GM18520 (cell line): ENCODE measurements at regions not wholly inside any gene's neighbourhood (a gene's known extent, or its start where the extent isn't known, plus 50 kb on each side); places are given as distances from the start of the nearest gene placed in this dataset.
A peak's percentile ranks its signal among the peaks of the same experiment; 100 is the strongest.
"Not testable (repeated sequence)": the region's sequence is repeated elsewhere in the genome, so short reads cannot be mapped to it uniquely, and the experiment has no call there.

Experiments
- ATAC-seq: cut with Tn5 transposase; IDR thresholded peaks from one replicate; pipeline ENCODE4 v1.9.1; 2021; ENCODE audit not compliant: unreplicated experiment

- ATAC-seq: no peak
These were observed 76.0 kb downstream of the CHD9NB start for GRCh38 chr16:52976539-52977167.

GRCh38 chr16:52967744-52968143, 85.0 kb downstream of the CHD9NB start:
- ATAC-seq: no peak

- ATAC-seq: no peak
These were observed 88.4 kb downstream of the CHD9NB start for GRCh38 chr16:52964290-52964689.

GRCh38 chr16:52963855-52964242, 88.8 kb downstream of the CHD9NB start:
- ATAC-seq: no peak

GRCh38 chr16:52963212-52963854, 89.4 kb downstream of the CHD9NB start:
- ATAC-seq: no peak

GRCh38 chr16:52958951-52959350, 93.7 kb downstream of the CHD9NB start:
- ATAC-seq: no peak

GRCh38 chr16:52957199-52957598, 95.5 kb downstream of the CHD9NB start:
- no peak for ATAC-seq

- no peak for ATAC-seq
These were observed 96.7 kb downstream of the CHD9NB start for GRCh38 chr16:52956044-52956443.

- no peak for ATAC-seq
These were observed 99.5 kb downstream of the CHD9NB start for GRCh38 chr16:52953215-52953614.

- ATAC-seq: no peak
These were observed 103.8 kb downstream of the CHD9NB start for GRCh38 chr16:52948946-52949345.

- no peak for ATAC-seq
These were observed 120.4 kb downstream of the CHD9NB start for GRCh38 chr16:52932321-52932720.

- ATAC-seq: no peak
These were observed 123.0 kb downstream of the CHD9NB start for GRCh38 chr16:52929478-52930400.

GRCh38 chr16:52928955-52929354, 123.7 kb downstream of the CHD9NB start:
- ATAC-seq: no peak

- no peak for ATAC-seq
These were observed 127.6 kb downstream of the CHD9NB start for GRCh38 chr16:52925143-52925542.

GRCh38 chr16:52924162-52924561, 128.5 kb downstream of the CHD9NB start:
- no peak for ATAC-seq

- no peak for ATAC-seq
These were observed 131.6 kb downstream of the CHD9NB start for GRCh38 chr16:52921104-52921503.

- no peak for ATAC-seq
These were observed 132.4 kb downstream of the CHD9NB start for GRCh38 chr16:52920331-52920730.

- no peak for ATAC-seq
These were observed 138.3 kb downstream of the CHD9NB start for GRCh38 chr16:52914428-52914827.

- ATAC-seq: peak; percentile 62
These were observed 140.0 kb downstream of the CHD9NB start for GRCh38 chr16:52912565-52913173.

- ATAC-seq: not testable (repeated sequence)
These were observed 144.6 kb downstream of the CHD9NB start for GRCh38 chr16:52908057-52908456.

- no peak for ATAC-seq
These were observed 146.4 kb downstream of the CHD9NB start for GRCh38 chr16:52906281-52906680.
